Daoy (cell line): ENCODE measurements at regions not wholly inside any gene's neighbourhood (a gene's known extent, or its start where the extent isn't known, plus 50 kb on each side); places are given as distances from the start of the nearest gene placed in this dataset.

Experiments
- DNase-seq: peaks from one replicate; pipeline ENCODE4 v3.0.0-alpha.2; 2015; ENCODE audit warnings: low read depth

DNA sequence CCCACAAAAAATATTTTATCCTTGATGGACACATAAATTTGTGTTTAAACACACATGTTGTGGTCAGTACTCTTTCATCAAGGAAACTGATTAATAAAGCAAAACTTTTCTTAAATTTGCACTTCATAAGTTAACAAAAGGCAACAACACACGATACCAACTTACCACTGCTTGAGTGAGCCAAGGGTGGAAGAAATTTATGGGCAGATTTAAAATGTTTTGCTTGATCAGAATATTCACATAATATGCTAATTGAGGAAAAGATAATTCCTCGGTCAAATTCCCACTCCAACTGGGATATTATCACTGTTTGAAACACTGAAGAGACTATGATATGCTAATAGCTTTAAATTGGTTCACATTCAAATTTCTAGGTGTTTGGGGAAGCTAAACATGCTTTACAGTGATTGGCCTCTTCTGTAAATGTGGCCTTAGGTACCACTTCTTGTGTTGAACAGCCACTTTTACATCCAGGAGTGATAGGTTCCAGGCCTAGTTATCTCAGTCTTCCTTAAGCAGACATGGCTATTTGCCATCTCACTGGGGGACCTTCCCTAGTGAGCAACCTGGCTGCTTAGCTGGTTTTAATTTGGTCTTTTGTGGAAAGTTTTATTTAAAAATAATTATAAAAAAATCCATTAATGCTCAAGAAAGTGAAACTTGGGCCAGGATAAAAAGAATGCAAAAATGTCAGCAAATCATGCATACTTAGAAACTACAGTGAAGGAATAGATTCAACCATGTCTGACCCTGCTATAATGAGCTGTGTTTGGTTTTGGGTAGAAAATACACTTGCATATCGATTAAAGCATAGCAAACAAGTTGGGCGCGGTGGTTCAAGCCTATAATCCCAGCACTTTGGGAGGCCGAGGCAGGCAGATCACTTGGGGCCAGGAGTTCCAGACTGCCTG is 221.2 kb upstream of the MAP3K7 start:
- DNase-seq, result no peak

DNA sequence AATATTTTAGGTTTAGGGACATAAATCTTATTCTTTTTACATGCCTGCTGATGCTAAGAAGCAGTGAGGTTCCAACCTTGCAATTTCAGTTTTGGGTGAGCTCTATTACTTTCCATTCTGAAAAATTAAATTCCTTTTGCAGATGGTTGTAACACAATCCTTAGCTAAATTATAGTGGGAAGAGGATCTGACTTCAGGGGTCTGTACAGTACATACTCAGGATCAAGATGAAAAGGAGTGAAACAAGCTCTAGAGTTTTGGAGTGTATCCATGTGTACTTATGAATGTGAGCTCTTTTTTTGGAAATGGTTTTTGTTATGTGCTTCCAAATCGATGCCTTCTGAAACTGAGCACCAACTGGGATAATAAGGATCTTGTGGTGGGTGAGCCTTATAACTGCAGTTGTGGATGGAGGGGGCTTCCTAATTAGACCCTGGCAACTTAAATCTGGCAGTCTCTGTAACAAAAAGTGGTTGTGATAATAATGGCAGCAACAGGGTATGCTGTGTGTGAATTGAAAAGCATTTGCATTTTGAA is 218.8 kb upstream of the MAP3K7 start:
- DNase-seq, result no peak

- no peak for DNase-seq
Observed at GRCh38 chr6:90803956-90804355, 217.1 kb upstream of the MAP3K7 start.

DNA sequence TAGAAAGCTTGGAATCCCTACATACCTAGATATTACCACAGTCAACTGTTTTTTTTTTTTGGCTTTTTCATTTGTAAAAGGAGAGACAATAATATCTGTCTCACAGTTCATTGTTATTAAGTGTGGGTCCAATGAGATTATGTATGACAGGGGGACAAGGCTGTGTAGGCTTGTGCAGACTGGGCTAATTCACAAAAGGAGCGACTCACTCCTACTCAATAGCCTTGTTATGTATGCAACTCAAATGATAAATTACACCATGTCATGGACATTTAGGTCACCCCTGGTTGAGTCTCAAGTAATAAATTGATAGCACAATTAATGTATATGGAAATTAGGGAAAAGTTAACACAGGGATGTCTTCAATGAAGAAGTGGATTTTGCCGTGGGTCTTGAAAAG is 208.2 kb upstream of the MAP3K7 start:
- DNase-seq, result no peak

DNA sequence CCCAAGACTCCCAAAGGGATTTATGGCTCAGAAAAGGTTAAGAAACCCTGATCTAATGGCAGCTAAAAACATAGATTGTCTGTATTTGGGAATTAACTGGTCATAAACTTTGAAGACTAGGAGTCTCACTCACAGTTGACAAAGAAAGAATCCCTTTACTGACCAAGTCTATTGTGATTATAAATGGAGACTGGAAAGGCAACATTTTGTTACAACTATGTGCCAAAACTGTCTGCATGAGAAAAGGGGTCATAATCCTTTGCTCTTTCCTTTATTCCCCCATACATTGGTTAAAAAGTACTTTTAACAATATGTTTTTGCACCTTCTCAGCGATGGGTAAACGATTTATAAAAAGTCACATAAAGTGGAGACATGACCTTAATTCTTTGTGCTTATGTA is 206.9 kb upstream of the MAP3K7 start:
- no peak for DNase-seq

DNA sequence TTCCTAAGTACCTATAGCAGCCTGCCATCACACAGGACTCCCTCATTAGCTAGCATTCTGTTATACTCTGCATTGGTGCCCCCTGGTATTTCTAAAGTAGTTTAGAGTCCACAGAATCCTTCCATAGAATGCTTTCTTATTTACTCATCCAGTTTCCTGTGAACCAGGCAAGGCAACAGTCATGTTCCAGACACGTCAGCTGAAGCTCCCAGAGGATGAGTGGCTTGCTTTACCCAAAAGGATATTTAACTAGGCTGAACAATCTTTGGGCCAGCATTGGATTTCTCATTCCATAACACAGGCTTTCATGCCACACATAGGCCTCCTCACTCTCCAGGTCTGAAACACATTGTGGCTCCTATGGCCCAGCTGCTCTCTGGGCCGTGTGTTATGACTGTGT is 203.8 kb upstream of the MAP3K7 start:
- peak; percentile 46 for DNase-seq

- DNase-seq, result no peak
Observed at GRCh38 chr6:90790058-90790457, 203.2 kb upstream of the MAP3K7 start.

- no peak for DNase-seq
Observed at GRCh38 chr6:90788781-90789180, 201.9 kb upstream of the MAP3K7 start.

DNA sequence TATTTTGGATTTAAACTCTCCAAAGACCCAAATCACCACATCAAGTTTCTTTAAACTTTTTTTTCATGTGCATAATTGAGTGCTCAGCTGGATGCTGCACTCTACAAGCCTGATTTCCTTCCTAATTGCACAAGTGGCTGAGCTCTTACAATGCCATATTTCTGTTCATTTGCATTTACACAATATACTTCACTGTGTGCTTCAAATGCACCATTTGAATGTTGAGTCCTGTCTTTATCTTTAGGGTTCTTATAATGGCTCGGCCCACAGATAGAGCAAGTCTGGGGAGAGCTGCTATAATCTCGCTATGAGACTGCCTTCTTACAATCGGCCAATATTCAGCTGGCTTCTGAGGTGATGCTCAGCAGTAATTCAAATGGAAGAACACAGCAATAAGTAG is 200.6 kb upstream of the MAP3K7 start:
- DNase-seq, result no peak

DNA sequence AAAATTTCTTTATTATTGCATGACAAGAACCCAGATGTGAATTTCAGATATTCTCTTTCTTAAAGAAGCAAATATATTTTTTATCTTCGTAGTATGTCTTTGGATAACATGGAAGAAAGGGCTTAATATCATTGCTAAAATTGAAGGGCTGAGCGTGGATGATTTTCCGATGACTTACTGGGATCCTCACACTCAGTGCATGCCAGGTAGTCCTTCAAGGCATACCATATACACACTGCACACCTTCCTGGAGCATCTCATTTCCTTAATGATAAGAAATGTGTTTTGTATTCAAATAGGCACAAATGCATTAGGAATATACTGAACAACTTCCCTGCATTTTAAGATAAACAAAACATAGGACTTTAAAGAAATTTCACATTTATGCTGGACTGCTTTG is 193.9 kb upstream of the MAP3K7 start:
- no peak for DNase-seq

DNA sequence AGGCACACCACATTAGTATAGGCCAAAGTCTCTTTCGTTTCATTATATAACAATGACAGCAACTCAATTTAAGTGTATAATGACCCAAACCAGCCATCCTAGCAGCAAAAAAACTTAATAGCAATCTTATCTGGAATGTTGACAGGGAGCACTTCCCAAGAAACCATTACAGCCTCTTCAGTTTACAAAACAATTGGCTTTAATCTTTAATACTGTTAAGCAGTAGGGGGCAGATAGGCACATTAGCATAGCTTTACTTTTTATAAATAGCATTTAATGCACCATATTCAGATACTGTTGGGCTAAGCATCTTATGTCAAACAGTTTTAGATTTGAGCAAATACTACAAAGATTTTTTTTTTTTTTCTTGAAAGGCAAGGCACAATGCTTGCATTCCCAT is 193.3 kb upstream of the MAP3K7 start:
- DNase-seq, result no peak

DNA sequence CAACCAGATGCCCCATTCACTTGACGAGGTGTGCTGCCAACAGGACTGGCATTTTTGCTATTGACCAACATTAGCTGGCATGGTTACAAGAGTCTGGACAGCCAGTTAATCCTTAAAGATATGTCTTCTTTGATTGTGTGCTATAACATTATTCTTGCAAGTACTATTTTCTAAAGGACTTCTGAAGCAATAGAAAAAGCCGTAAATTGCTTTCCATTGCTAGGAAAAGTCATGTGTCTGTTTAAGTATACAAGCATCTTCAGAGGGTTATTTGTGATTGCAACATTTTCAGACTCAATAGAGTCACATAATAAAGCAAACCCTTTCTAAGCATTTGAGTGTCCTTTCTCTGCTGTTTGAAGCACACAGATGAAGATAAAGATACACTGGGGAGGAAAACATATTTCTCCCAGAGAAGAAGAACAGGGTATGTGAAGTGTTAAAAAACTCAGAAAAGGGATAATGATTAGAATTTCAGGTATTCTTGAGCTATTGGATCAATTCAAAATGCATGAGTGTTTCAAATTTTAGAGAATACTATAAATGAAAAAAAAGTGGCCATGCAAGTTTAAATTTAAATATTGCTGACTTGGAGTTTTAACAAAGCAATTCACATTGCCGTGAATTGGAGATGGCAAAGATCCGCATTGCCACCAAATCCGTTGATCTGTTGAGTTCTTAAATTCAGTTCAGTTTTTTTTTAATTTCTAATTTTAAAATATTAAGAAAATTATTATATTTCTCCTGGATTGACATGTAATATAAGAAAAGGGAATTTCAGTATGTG is 191.7 kb upstream of the MAP3K7 start:
- DNase-seq, result no peak

DNA sequence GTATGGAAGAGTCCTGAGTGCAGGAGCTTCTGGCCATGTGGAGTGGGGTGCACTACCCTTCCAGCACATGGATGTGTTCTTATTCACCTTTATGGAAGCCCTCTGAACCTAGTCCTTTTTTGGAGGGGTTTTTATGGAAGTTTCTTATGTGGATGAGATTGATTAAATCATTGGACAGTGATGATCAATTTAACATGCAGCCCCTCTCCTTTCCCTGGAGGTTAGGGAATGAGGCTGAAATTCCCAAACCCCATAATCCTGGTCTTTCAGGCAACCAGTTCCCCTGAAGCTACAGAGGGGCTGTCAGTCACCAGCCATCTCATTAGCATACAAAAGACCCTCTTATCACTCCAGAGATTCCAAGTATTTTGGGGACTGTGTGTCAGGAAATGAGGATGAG is 183.9 kb upstream of the MAP3K7 start:
- DNase-seq, result no peak

GRCh38 chr6:90765895-90766294 is 179.0 kb upstream of the MAP3K7 start:
- no peak for DNase-seq

- no peak for DNase-seq
Observed at GRCh38 chr6:90765491-90765890, 178.6 kb upstream of the MAP3K7 start.

DNA sequence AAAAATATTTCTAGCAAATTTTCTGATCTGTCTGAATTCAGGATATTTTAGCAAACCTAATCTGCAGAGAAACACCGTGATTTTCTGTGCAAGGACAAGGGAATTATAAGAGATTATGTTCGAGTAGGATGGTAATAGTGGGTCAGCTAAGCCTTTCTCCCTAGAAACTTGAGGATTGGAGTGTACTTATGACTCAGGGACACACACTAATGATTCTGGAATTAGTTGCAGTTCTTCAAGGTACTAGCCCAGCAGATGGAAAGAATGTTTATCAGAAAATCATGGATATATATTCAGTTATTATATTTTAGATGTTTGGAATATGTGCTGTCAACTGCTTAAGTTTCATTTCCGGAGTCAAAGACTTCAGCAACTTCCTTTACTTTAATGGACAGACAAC is 177.1 kb upstream of the MAP3K7 start:
- DNase-seq, result no peak

- no peak for DNase-seq
Observed at GRCh38 chr6:90759664-90760063, 172.8 kb upstream of the MAP3K7 start.

- DNase-seq, result no peak
Observed at GRCh38 chr6:90758741-90759140, 171.9 kb upstream of the MAP3K7 start.

DNA sequence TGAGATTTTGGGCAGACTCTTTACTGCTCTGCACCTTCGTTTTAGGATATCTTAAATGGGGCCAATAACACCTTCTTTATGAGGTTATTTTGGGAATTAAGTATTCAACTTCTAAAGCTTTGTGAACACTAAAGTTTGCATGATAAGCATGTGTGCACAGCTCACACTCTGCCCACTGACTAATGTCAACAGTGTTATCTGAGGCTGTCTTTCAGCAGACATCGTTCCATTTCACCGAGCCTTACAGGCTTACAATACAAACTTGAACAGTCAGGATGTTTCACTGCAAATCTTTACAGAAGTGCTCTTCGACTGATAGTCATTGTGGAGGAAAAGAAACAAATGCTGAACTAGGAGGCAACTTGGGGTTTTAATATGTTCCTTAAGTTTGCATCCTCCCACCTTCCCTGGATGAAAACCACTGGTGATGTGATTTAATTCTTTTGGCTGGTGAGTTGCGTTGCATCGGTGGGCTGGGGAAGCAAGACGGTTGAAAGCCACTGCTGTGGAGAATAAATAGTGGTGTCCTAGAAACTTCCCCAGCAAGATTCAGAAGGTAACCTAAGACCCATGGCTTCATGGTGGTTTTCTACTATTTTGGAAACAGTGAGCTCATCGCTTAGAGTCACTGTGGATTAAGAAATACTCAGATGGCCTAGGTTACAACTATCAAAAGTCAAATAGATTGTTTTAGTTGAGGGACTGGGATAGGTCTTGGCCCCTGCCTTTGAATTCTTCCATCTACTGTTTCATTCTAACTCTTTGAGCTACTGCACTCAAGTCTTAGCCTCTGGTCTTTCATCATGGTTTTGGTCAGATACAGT is 167.2 kb upstream of the MAP3K7 start:
- no peak for DNase-seq

GRCh38 chr6:90739802-90740201 is 152.9 kb upstream of the MAP3K7 start:
- DNase-seq, result no peak

- DNase-seq, result no peak
Observed at GRCh38 chr6:90739339-90739738, 152.5 kb upstream of the MAP3K7 start.

DNA sequence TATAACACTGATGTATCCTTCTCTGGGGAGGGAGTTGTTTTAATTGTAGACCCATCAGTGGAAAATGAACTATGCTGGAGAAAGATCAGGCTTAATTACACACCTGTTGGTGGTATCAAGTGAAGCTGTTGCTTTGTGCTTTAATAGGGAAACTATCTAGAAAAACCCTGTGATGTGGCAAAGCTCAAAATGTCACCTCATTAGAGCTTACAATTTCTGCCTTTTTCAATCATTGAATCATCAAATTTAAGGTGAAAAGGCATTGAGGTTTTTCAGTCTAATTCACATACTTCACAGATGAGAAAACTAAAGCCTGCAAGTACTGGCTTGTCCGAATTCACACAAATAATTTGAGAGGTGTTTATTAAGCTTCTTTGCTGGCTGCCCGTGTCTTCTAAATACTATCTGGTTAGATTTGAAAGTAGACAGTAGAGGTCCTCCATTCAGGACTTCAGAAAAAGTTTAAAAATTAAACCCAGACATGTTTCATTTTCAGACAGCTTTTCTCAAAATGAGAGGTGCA is 143.3 kb upstream of the MAP3K7 start:
- no peak for DNase-seq
